PC-3 (cell line): ENCODE measurements at regions not wholly inside any gene's neighbourhood (a gene's known extent, or its start where the extent isn't known, plus 50 kb on each side); places are given as distances from the start of the nearest gene placed in this dataset.

Experiments
- ATAC-seq: fragments of 200-7000 bp; cut with Tn5 transposase; 2 replicates; pipeline ENCODE4 v1.9.1; 2020; ENCODE audit warnings: mild to moderate bottlenecking, moderate library complexity
- BruUV-seq: library from RNA; stranded (reverse); fragments of 400-500 nt; replicated peaks from 2 replicates; lab custom pipeline; 2021; lab: Mats Ljungman, UMichigan
- CTCF ChIA-PET: fragments of 300-600 bp; sonication (Branson Sonifier 250); formaldehyde crosslinking; loops from one replicate; lab custom pipeline; 2022; ENCODE audit warnings: antibody characterized with exemption; lab: Charles Lee
- POLR2A ChIA-PET: fragments of 300-600 bp; sonication (Branson Sonifier 250); formaldehyde crosslinking; loops from one replicate; lab custom pipeline; 2022; ENCODE audit warnings: antibody characterized with exemption; ENCODE audit not compliant: unreplicated experiment; lab: Charles Lee
- DNase-seq: peaks from one replicate; pipeline ENCODE4 v3.0.0-alpha.2; 2015
- H2AFZ ChIP-seq: fragments of 300-600 bp; sonication (generic); 2 replicates; pipeline ENCODE4 v1.6.0; 2016; ENCODE audit warnings: antibody characterized with exemption, low read length
- H3F3A ChIP-seq: fragments of 300-600 bp; sonication (generic); one replicate; pipeline ENCODE4 v1.6.0; 2017; ENCODE audit warnings: antibody characterized with exemption, low read length, control low read depth, mild to moderate bottlenecking; ENCODE audit not compliant: unreplicated experiment
- H3K27ac ChIP-seq: fragments of 300-600 bp; sonication (generic); 2 replicates; pipeline ENCODE4 v1.5.1; 2016; ENCODE audit warnings: mild to moderate bottlenecking, low read length
- H3K27me3 ChIP-seq: fragments of 300-600 bp; sonication (generic); 2 replicates; pipeline ENCODE4 v1.6.1; 2016; ENCODE audit warnings: low read length, mixed read lengths
- H3K36me3 ChIP-seq: fragments of 300-600 bp; sonication (generic); 2 replicates; pipeline ENCODE4 v1.6.1; 2016; ENCODE audit warnings: low read depth, mixed run types, low read length, mixed read lengths
- H3K4me1 ChIP-seq: fragments of 300-600 bp; sonication (generic); 2 replicates; pipeline ENCODE4 v1.5.1; 2016; ENCODE audit warnings: low read length; ENCODE audit not compliant: insufficient read depth
- H3K4me2 ChIP-seq: fragments of 300-600 bp; sonication (generic); 2 replicates; pipeline ENCODE4 v1.6.0; 2016; ENCODE audit warnings: low read length
- H3K4me3 ChIP-seq: fragments of 300-600 bp; sonication (generic); 2 replicates; pipeline ENCODE4 v1.5.1; 2016; ENCODE audit warnings: mild to moderate bottlenecking, low read length, mixed read lengths
- H3K79me2 ChIP-seq: fragments of 300-600 bp; sonication (generic); 2 replicates; pipeline ENCODE4 v1.6.1; 2017; ENCODE audit warnings: low read length, mixed read lengths
- H3K9ac ChIP-seq: fragments of 300-600 bp; sonication (generic); 2 replicates; pipeline ENCODE4 v1.6.0; 2016; ENCODE audit warnings: mild to moderate bottlenecking, low read length
- H3K9me2 ChIP-seq: fragments of 300-600 bp; sonication (generic); replicated peaks from 2 replicates; pipeline ENCODE4 v1.6.1; 2016; ENCODE audit warnings: mixed run types, low read length, mixed read lengths
- H3K9me3 ChIP-seq: fragments of 300-600 bp; sonication (generic); 2 replicates; pipeline ENCODE4 v1.6.1; 2016; ENCODE audit warnings: low read length, mixed read lengths
- H4K20me1 ChIP-seq: fragments of 300-600 bp; sonication (generic); 2 replicates; pipeline ENCODE4 v1.6.1; 2016; ENCODE audit warnings: low read length, mixed read lengths
- CTCF ChIP-seq: fragments of 300-600 bp; sonication (generic); conservative IDR thresholded peaks from 2 replicates; pipeline ENCODE4 v1.5.1; 2017; ENCODE audit warnings: antibody characterized with exemption, low read depth, mild to moderate bottlenecking, low read length
- EZH2 ChIP-seq: fragments of 300-600 bp; sonication (generic); IDR thresholded peaks from one replicate; pipeline ENCODE4 v1.6.1; 2017; ENCODE audit warnings: antibody characterized with exemption, mild to moderate bottlenecking, low read length; ENCODE audit not compliant: unreplicated experiment
- EZH2phosphoT487 ChIP-seq: fragments of 300-600 bp; sonication (generic); IDR thresholded peaks from 2 replicates; pipeline ENCODE4 v1.6.1; 2018; ENCODE audit warnings: mild to moderate bottlenecking, antibody characterized with exemption, low read length, borderline replicate concordance
- intact Hi-C: fragments of 100-400 bp; cut with micrococcal nuclease; formaldehyde crosslinking; loops from 2 replicates; pipeline ENCODE4 v1.9.0; 2023

- Histone ChIP-seq H3K27ac (no peak overlapping the region), H3K4me2 (no peak overlapping the region), H3K79me2 (no peaks in the 10 kb centered on the region), H3K9ac (no peak overlapping the region), H3F3A (no peaks in the 10 kb centered on the region), H4K20me1 (no peaks in the 10 kb centered on the region), H3K27me3 (no peaks in the 10 kb centered on the region), H3K36me3 (no peaks in the 10 kb centered on the region), H3K9me3 (no peaks in the 10 kb centered on the region), H3K9me2 (no peaks in the 10 kb centered on the region), H3K4me3 (no peak overlapping the region), H2AFZ (no peak overlapping the region), H3K4me1 (no peaks in the 10 kb centered on the region)
- DNase-seq, result no peak
- no peak for TF ChIP-seq CTCF
- TF ChIP-seq EZH2phosphoT487, result no peak
- TF ChIP-seq EZH2, result no peak
- ChIA-PET CTCF (no interaction called here), POLR2A (no interaction called here)
- no TSS peak for BruUV-seq
- intact Hi-C loops, result no loop called here
- no peak for ATAC-seq
Observed at GRCh38 chr2:8067784-8068336, 614.0 kb upstream of the ID2 start.

GRCh38 chr2:8072907-8073306, 608.9 kb upstream of the ID2 start:
- ChIA-PET CTCF (no interaction called here), POLR2A (no interaction called here)
- ATAC-seq (no peak), DNase-seq (no peak)
- intact Hi-C loops, result no loop called here
- no TSS peak for BruUV-seq
- no peaks in the 10 kb centered on the region for H3F3A ChIP-seq
- no peak overlapping the region for H2AFZ ChIP-seq
- H3K4me2 ChIP-seq, result no peak overlapping the region
- H3K4me1 ChIP-seq, result no peaks in the 10 kb centered on the region
- no peak overlapping the region for H3K4me3 ChIP-seq
- H3K27me3 ChIP-seq, result no peaks in the 10 kb centered on the region
- TF ChIP-seq EZH2 (no peak), EZH2phosphoT487 (no peak), CTCF (no peak)
- no peaks in the 10 kb centered on the region for H3K79me2 ChIP-seq
- H3K9ac ChIP-seq, result no peak overlapping the region
- no peaks in the 10 kb centered on the region for H4K20me1 ChIP-seq
- no peak overlapping the region for H3K27ac ChIP-seq
- H3K9me2 ChIP-seq, result no peaks in the 10 kb centered on the region
- no peaks in the 10 kb centered on the region for H3K36me3 ChIP-seq
- no peaks in the 10 kb centered on the region for H3K9me3 ChIP-seq

GRCh38 chr2:8073916-8074315, 607.9 kb upstream of the ID2 start:
- no peak overlapping the region for H3K4me3 ChIP-seq
- CTCF ChIA-PET, result no interaction called here
- POLR2A ChIA-PET, result no interaction called here
- intact Hi-C loops, result no loop called here
- H3K9ac ChIP-seq, result no peak overlapping the region
- ATAC-seq, result no peak
- DNase-seq, result no peak
- TF ChIP-seq EZH2phosphoT487 (no peak), EZH2 (no peak), CTCF (no peak)
- no peaks in the 10 kb centered on the region for H3K79me2 ChIP-seq
- no peaks in the 10 kb centered on the region for H4K20me1 ChIP-seq
- H3K4me1 ChIP-seq, result no peaks in the 10 kb centered on the region
- no peaks in the 10 kb centered on the region for H3K9me2 ChIP-seq
- H3F3A ChIP-seq, result no peaks in the 10 kb centered on the region
- no peaks in the 10 kb centered on the region for H3K27me3 ChIP-seq
- no peak overlapping the region for H3K27ac ChIP-seq
- H2AFZ ChIP-seq, result no peak overlapping the region
- H3K36me3 ChIP-seq, result no peaks in the 10 kb centered on the region
- H3K9me3 ChIP-seq, result no peaks in the 10 kb centered on the region
- BruUV-seq, result no TSS peak
- no peak overlapping the region for H3K4me2 ChIP-seq
